ENCODE measurements at regions not wholly inside any gene's neighbourhood (a gene's known extent, or its start where the extent isn't known, plus 50 kb on each side); places are given as distances from the start of the nearest gene placed in this dataset.

DNA sequence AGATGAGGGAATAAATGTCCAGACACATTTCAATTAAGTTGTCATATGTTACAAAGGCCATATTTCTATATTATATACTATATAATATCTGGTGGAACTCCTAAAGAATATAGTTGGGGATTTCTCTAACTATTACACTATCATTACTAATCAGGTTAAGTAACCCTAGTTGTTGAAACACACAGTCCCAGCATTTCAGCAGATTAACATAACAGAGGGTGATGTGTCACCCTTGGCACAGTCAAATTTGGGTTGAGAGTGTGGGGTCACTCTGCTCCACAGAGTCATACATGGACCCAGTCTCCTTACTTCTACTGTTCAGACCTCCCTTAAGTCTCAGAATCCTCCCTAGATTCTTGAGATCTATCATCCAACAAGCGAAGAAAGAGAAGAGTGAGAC is 496.4 kb upstream of the MDFIC2 start:
- Mint-ChIP-seq H3K9me3 (no peaks in the 10 kb centered on the region), H3K36me3 (ENCODE audit: insufficient read depth) (no peaks in the 10 kb centered on the region), H3K27me3 (peaks cover 36% of the 10 kb centered on the region), H3K27ac (ENCODE audit: low read depth) (no peak overlapping the region), H3K4me1 (no peaks in the 10 kb centered on the region), H3K4me3 (no peak overlapping the region)
- no peak for DNase-seq (ENCODE audit: low spot score in 2 of 2)
- ATAC-seq (replicated peaks; ENCODE audit: extremely low read depth, poor library complexity, severe bottlenecking): no peak

DNA sequence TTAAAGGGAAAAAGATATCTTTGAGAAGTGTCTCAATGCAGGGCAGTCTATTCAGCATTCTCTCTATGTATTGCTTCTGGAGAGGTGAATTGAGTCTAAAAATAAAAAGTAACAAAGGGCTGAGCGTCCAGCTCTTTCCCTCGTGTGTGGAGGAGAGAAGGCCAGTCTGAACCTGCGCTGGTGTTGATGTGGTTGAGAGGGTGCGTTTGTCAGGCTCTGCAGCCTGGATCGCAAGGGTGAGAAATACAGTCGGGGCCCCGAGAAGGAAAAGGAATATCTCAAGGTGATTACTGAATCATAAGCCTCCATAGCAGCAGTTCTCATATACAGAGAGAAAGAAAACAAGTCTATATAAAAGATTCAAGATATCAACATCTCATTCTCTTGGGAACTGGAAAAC is 494.1 kb upstream of the MDFIC2 start:
- Mint-ChIP-seq H3K4me1 (no peaks in the 10 kb centered on the region), H3K27ac (ENCODE audit: low read depth) (no peak overlapping the region), H3K36me3 (ENCODE audit: insufficient read depth) (no peaks in the 10 kb centered on the region), H3K9me3 (no peaks in the 10 kb centered on the region), H3K4me3 (no peak overlapping the region), H3K27me3 (peaks cover 46% of the 10 kb centered on the region)
- DNase-seq (ENCODE audit: low spot score in 2 of 2): no peak
- ATAC-seq (replicated peaks; ENCODE audit: extremely low read depth, poor library complexity, severe bottlenecking): no peak

DNA sequence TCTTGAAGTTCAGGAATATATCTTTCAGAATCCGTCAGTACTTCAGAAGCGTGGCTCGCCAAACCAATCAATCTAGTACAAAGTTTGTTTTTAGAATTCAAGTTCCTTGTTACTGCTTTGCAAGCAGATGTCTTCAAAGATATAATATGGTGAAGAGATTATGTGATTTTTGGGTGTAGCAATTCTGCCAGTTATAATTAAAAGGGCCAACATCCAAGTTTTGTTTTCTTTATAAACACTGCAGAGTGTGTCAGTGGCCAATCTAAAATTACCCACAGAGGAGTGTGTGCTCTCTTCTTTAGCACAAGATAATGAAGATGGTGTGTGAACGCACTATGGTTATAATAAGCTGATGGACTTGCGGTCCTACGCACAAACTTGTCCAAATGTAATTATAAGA is 493.6 kb upstream of the MDFIC2 start:
- no peak for DNase-seq (ENCODE audit: low spot score in 2 of 2)
- H3K36me3 Mint-ChIP-seq (ENCODE audit: insufficient read depth): no peaks in the 10 kb centered on the region
- H3K4me1 Mint-ChIP-seq: no peaks in the 10 kb centered on the region
- ATAC-seq (replicated peaks; ENCODE audit: extremely low read depth, poor library complexity, severe bottlenecking): no peak
- peaks cover 51% of the 10 kb centered on the region for H3K27me3 Mint-ChIP-seq
- no peak overlapping the region for H3K4me3 Mint-ChIP-seq
- H3K9me3 Mint-ChIP-seq: no peaks in the 10 kb centered on the region
- H3K27ac Mint-ChIP-seq (ENCODE audit: low read depth): no peak overlapping the region

DNA sequence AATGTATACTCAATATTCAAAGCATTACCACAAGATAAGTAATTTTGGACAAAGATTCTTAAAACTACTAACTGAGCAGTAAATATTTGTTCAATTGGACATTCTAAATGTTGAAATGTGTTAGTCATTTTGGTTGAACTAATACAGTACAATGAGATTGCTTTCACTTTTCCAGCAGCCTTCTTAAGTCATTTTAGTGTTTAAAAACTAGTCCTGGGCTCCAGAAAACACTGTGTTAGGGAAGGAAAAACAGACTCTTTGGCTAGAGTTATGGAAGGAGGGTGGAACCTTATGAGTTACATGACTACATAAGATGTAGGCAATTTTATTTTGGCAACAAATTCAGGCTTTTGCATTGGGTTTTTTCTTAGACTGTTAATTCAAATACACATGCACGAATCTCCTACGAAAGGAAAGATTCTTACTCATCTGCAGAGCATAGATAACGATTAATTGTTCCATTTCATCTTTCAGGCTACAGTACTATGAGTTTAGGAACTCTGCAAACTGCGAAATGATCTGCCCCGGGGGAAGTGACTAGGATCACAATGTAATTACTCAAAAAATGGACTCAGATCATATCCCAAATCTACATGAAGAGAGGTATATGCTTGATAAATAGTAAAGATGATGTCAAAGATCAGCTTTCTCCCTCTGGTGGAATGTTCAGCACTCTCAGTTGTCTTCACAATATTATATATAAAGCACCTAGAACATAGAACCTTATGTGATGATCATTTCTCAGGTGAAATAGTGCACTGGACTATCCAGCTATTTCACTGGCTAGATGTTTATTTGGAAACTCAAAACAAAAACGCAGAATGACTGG is 492.8 kb upstream of the MDFIC2 start:
- Mint-ChIP-seq H3K9me3 (no peaks in the 10 kb centered on the region), H3K36me3 (ENCODE audit: insufficient read depth) (no peaks in the 10 kb centered on the region), H3K27me3 (peaks cover 58% of the 10 kb centered on the region), H3K4me1 (no peaks in the 10 kb centered on the region), H3K4me3 (no peak overlapping the region), H3K27ac (ENCODE audit: low read depth) (no peak overlapping the region)
- ATAC-seq (replicated peaks; ENCODE audit: extremely low read depth, poor library complexity, severe bottlenecking): no peak
- no peak for DNase-seq (ENCODE audit: low spot score in 2 of 2)

DNA sequence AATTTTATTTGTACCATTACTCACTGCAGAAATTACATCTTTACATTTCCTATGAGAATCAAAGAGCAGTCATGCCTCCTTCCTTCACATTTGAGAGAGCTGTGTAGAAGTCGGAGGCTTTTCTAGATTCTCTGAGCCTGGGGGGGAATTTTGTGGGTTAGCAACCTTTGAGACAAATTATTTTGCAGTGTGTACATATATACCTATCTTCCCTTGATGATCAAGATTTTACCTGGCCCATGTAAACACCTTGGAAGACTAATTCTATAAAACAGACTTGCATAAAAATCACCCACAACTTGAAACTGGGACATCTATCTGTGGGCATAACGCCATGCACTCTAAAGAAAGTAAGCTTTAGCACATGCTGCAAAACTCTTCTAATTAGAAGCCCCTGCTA is 491.5 kb upstream of the MDFIC2 start:
- no peak overlapping the region for H3K27ac Mint-ChIP-seq (ENCODE audit: low read depth)
- H3K9me3 Mint-ChIP-seq: no peaks in the 10 kb centered on the region
- ATAC-seq (replicated peaks; ENCODE audit: extremely low read depth, poor library complexity, severe bottlenecking) (no peak), DNase-seq (ENCODE audit: low spot score in 2 of 2) (no peak)
- no peaks in the 10 kb centered on the region for H3K4me1 Mint-ChIP-seq
- H3K36me3 Mint-ChIP-seq (ENCODE audit: insufficient read depth): no peaks in the 10 kb centered on the region
- H3K27me3 Mint-ChIP-seq: peaks cover 65% of the 10 kb centered on the region
- no peak overlapping the region for H3K4me3 Mint-ChIP-seq

DNA sequence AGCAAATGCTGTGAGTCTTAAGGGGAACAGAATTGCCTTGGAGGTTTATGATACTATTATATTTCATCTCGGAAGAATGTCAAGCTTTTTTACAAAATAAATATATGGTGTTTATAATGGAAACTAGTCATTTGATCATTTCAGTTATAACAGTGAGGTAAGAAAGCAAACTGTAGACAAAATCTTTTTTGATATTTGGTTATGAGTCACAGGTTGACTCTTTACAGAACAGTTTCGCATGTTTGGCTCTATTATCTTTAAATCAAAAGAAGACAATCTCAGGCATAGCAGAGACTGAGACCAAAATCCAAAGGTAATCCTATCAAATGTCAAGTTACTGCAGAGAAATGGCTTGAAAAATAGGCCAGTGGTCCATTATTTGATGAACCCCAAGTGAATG is 490.9 kb upstream of the MDFIC2 start:
- DNase-seq (ENCODE audit: low spot score in 2 of 2): no peak
- H3K27me3 Mint-ChIP-seq: peaks cover 67% of the 10 kb centered on the region
- H3K4me1 Mint-ChIP-seq: no peaks in the 10 kb centered on the region
- ATAC-seq (replicated peaks; ENCODE audit: extremely low read depth, poor library complexity, severe bottlenecking): no peak
- H3K27ac Mint-ChIP-seq (ENCODE audit: low read depth): no peak overlapping the region
- no peaks in the 10 kb centered on the region for H3K9me3 Mint-ChIP-seq
- H3K36me3 Mint-ChIP-seq (ENCODE audit: insufficient read depth): no peaks in the 10 kb centered on the region
- H3K4me3 Mint-ChIP-seq: no peak overlapping the region

DNA sequence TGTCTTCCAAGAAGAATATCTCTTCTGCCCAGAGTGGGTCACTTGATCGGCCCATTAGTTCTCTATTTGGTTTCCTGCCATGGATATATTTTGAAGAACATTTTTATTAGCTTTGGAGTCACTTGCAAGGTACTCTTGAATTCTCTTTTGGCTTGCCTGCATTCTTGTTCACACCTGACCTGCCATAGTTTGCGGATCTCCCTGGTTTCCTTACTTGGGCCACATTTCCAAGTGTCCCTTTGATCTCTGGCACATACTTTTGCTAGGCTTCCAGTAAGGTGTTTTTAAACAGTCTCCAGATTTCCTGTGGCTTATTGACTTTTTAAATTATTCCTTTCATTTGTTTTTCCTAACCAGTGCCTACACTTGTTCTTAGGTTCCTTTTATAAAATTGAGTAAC is 488.5 kb upstream of the MDFIC2 start:
- H3K4me3 Mint-ChIP-seq: no peak overlapping the region
- DNase-seq (ENCODE audit: low spot score in 2 of 2) (no peak), ATAC-seq (replicated peaks; ENCODE audit: extremely low read depth, poor library complexity, severe bottlenecking) (no peak)
- H3K9me3 Mint-ChIP-seq: no peaks in the 10 kb centered on the region
- no peaks in the 10 kb centered on the region for H3K4me1 Mint-ChIP-seq
- no peak overlapping the region for H3K27ac Mint-ChIP-seq (ENCODE audit: low read depth)
- H3K27me3 Mint-ChIP-seq: peaks cover 64% of the 10 kb centered on the region
- H3K36me3 Mint-ChIP-seq (ENCODE audit: insufficient read depth): no peaks in the 10 kb centered on the region

DNA sequence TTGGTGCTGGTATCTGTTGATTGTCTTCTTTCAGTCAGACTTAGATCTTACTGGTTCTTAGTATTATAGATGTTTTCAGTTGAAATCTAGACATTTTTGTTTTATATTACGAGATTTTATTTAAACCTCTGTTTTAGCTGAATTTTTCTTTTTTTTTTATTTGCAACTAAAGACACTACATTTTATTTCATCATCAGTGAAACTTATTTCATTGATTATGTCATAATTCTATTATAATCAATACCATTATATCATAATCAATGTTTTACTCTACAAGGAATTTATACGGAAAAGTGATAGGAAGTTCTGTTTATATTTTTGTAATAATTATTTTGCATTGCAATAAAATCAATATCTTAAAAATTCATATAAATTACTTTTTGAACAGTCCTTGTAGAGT is 477.4 kb upstream of the MDFIC2 start:
- Mint-ChIP-seq H3K27me3 (peaks cover 24% of the 10 kb centered on the region), H3K4me1 (no peaks in the 10 kb centered on the region)

DNA sequence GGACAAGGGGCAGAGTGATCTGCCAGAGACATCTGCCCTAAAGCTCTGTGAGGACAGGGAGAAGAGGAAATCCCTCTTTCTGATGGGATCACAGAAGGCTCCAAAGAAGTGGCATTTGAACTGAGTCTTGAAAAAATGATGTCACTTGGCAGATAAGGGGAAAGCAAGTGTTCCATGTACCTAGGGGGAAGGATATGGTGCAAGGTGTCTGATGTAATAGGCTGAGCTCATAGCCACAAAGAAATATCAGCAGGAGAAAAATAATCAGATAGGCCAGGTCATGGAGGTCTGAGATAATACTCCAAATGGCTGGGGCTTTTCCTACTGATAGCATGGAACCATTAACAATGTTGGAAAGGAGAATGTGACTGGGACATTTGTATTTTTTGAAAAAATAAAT is 468.4 kb upstream of the MDFIC2 start:
- Mint-ChIP-seq H3K27ac (ENCODE audit: low read depth) (no peak overlapping the region), H3K4me3 (no peak overlapping the region), H3K27me3 (peaks cover 23% of the 10 kb centered on the region), H3K4me1 (no peaks in the 10 kb centered on the region), H3K9me3 (peaks cover 5% of the 10 kb centered on the region), H3K36me3 (ENCODE audit: insufficient read depth) (no peaks in the 10 kb centered on the region)
- no peak for ATAC-seq (replicated peaks; ENCODE audit: extremely low read depth, poor library complexity, severe bottlenecking)
- no peak for DNase-seq (ENCODE audit: low spot score in 2 of 2)

More for the DNA sequence above, 477.4 kb upstream of the MDFIC2 start:
- no peaks in the 10 kb centered on the region for H3K36me3 Mint-ChIP-seq (ENCODE audit: insufficient read depth)
- H3K4me3 Mint-ChIP-seq: no peak overlapping the region
- H3K9me3 Mint-ChIP-seq: no peaks in the 10 kb centered on the region
- ATAC-seq (replicated peaks; ENCODE audit: extremely low read depth, poor library complexity, severe bottlenecking) (no peak), DNase-seq (ENCODE audit: low spot score in 2 of 2) (no peak)
- no peak overlapping the region for H3K27ac Mint-ChIP-seq (ENCODE audit: low read depth)

DNA sequence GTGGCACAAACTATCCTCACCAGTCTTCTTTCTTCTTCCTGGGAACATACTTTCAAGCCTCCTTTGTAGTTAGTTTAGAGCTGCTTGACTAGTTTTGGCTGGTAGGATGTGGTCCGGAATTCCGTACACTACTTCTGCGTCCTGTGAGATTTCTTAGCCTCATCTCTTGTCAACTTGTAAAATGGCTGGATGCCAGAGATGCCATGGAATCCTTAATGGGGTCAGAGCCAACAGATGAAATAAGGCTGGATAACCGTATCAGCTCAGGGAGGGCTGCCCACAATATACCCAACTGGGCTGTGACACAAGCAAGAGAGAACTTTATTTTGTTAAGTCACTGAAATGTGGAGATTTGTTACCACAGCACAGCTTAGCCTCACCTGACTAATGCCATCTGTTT is 466.9 kb upstream of the MDFIC2 start:
- DNase-seq (ENCODE audit: low spot score in 2 of 2) (no peak), ATAC-seq (replicated peaks; ENCODE audit: extremely low read depth, poor library complexity, severe bottlenecking) (no peak)
- Mint-ChIP-seq H3K4me3 (no peak overlapping the region), H3K27ac (ENCODE audit: low read depth) (no peak overlapping the region), H3K36me3 (ENCODE audit: insufficient read depth) (no peaks in the 10 kb centered on the region), H3K4me1 (no peaks in the 10 kb centered on the region), H3K9me3 (peaks cover 5% of the 10 kb centered on the region), H3K27me3 (peaks cover 32% of the 10 kb centered on the region)

DNA sequence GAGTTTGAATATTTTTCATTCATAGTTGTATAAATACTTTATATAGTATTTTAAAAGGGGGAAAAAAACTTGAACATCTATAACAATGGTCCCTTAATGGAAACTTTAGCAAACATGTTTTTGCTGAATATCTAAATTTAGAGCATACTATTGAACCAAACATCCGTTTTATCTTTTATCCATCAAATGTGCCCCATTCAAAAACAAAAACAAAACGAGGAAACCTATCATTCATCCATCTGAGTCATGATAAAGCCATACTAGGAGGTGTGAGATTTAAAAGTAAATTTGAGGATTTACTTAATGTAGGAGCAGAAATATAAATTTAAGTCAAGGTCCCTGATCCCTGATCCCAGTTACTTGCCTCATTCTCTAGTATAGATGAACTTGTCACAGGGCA is 463.6 kb upstream of the MDFIC2 start:
- DNase-seq (ENCODE audit: low spot score in 2 of 2): no peak
- peaks cover 39% of the 10 kb centered on the region for H3K27me3 Mint-ChIP-seq

DNA sequence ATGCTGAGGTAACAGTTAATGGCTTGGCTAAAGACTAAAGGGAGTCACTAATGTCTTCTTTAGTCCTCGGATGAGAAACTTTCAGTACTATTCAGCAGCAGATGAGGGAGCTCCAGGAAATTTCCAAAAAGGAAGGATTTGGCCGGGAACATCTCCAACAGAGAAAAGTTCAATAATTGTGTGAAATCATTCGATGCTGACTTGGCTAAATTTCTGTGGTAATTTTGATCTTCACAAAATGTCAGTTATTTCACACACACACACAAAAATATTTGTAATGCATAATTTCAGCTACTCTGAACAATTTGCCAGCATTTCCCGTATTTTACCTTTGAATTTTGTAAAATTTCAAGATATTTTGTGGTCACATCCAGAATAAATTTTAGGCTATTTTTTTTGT is 462.8 kb upstream of the MDFIC2 start:
- no peaks in the 10 kb centered on the region for H3K4me1 Mint-ChIP-seq
- no peak overlapping the region for H3K27ac Mint-ChIP-seq (ENCODE audit: low read depth)

More for the DNA sequence above, 463.6 kb upstream of the MDFIC2 start:
- no peaks in the 10 kb centered on the region for H3K4me1 Mint-ChIP-seq
- no peaks in the 10 kb centered on the region for H3K36me3 Mint-ChIP-seq (ENCODE audit: insufficient read depth)
- H3K9me3 Mint-ChIP-seq: peaks cover 5% of the 10 kb centered on the region
- no peak overlapping the region for H3K27ac Mint-ChIP-seq (ENCODE audit: low read depth)
- H3K4me3 Mint-ChIP-seq: no peak overlapping the region
- no peak for ATAC-seq (replicated peaks; ENCODE audit: extremely low read depth, poor library complexity, severe bottlenecking)

DNA sequence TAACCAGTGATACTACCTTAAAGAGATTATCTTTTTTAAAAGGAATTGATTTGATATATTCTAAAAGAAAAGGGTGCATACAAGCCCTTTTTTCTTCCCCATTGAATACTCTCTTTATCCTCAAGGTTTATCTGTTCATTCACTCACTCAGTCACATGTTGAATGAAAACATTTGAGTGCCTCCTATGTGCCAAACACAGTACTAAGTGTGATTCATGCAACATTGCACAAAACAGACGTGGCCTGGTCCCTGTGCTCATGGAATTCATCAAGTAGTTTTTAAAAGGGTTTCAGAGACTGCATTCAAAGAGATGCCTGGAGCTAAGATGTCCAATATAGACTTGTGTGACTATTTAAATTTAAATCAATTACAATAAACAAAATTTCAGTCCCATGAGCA is 462.2 kb upstream of the MDFIC2 start:
- H3K36me3 Mint-ChIP-seq (ENCODE audit: insufficient read depth): no peaks in the 10 kb centered on the region
- H3K27me3 Mint-ChIP-seq: peaks cover 53% of the 10 kb centered on the region
- no peak for ATAC-seq (replicated peaks; ENCODE audit: extremely low read depth, poor library complexity, severe bottlenecking)
- peaks cover 5% of the 10 kb centered on the region for H3K9me3 Mint-ChIP-seq
- H3K27ac Mint-ChIP-seq (ENCODE audit: low read depth): no peak overlapping the region
- H3K4me1 Mint-ChIP-seq: no peaks in the 10 kb centered on the region
- no peak for DNase-seq (ENCODE audit: low spot score in 2 of 2)
- H3K4me3 Mint-ChIP-seq: no peak overlapping the region

More for the DNA sequence above, 462.8 kb upstream of the MDFIC2 start:
- DNase-seq (ENCODE audit: low spot score in 2 of 2) (no peak), ATAC-seq (replicated peaks; ENCODE audit: extremely low read depth, poor library complexity, severe bottlenecking) (no peak)
- peaks cover 47% of the 10 kb centered on the region for H3K27me3 Mint-ChIP-seq
- no peak overlapping the region for H3K4me3 Mint-ChIP-seq
- peaks cover 5% of the 10 kb centered on the region for H3K9me3 Mint-ChIP-seq
- H3K36me3 Mint-ChIP-seq (ENCODE audit: insufficient read depth): no peaks in the 10 kb centered on the region

Data from central memory CD8-positive, alpha-beta T cell (primary cell).